ENCODE measurements at regions not wholly inside any gene's neighbourhood (a gene's known extent, or its start where the extent isn't known, plus 50 kb on each side); places are given as distances from the start of the nearest gene placed in this dataset.

DNA sequence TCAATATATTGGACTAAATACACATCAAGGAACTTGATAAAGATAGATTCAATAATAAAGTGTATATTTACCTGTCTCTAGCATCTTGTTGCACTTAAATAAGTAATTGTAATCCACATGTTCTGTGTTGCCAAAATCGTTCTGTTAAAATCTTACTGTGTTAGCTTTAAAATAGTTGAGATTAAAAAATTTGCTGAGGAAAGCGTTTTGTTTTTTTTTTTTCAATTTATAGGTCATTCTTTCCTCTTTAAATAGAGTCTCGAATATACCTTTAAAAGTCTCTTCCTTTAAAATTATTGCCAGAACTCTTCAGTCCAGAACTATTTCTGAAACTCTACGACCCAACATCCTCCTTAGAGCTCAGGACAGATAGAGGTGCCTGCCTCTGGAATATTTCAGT lies 195.6 kb upstream of the OPRM1 start:
- TF ChIP-seq, protein P1, sequence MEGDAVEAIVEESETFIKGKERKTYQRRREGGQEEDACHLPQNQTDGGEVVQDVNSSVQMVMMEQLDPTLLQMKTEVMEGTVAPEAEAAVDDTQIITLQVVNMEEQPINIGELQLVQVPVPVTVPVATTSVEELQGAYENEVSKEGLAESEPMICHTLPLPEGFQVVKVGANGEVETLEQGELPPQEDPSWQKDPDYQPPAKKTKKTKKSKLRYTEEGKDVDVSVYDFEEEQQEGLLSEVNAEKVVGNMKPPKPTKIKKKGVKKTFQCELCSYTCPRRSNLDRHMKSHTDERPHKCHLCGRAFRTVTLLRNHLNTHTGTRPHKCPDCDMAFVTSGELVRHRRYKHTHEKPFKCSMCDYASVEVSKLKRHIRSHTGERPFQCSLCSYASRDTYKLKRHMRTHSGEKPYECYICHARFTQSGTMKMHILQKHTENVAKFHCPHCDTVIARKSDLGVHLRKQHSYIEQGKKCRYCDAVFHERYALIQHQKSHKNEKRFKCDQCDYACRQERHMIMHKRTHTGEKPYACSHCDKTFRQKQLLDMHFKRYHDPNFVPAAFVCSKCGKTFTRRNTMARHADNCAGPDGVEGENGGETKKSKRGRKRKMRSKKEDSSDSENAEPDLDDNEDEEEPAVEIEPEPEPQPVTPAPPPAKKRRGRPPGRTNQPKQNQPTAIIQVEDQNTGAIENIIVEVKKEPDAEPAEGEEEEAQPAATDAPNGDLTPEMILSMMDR (IDR thresholded peaks at IDR 0.05; ENCODE audit: poor library complexity, severe bottlenecking) = no peak
- TF ChIP-seq POLR2AphosphoS5 (IDR thresholded peaks at IDR 0.05) (no peak), TAF1 (IDR thresholded peaks at IDR 0.05; ENCODE audit: low read depth) (no peak), EZH2 (IDR thresholded peaks at IDR 0.05; ENCODE audit: borderline replicate concordance, insufficient read depth, low read length, poor library complexity, severe bottlenecking) (no peak), SMC3 (conservative IDR thresholded peaks at IDR 0.05; ENCODE audit: poor library complexity) (no peak)

All from neural cell (in vitro differentiated cells).